ENCODE measurements at regions not wholly inside any gene's neighbourhood (a gene's known extent, or its start where the extent isn't known, plus 50 kb on each side); places are given as distances from the start of the nearest gene placed in this dataset.

DNA sequence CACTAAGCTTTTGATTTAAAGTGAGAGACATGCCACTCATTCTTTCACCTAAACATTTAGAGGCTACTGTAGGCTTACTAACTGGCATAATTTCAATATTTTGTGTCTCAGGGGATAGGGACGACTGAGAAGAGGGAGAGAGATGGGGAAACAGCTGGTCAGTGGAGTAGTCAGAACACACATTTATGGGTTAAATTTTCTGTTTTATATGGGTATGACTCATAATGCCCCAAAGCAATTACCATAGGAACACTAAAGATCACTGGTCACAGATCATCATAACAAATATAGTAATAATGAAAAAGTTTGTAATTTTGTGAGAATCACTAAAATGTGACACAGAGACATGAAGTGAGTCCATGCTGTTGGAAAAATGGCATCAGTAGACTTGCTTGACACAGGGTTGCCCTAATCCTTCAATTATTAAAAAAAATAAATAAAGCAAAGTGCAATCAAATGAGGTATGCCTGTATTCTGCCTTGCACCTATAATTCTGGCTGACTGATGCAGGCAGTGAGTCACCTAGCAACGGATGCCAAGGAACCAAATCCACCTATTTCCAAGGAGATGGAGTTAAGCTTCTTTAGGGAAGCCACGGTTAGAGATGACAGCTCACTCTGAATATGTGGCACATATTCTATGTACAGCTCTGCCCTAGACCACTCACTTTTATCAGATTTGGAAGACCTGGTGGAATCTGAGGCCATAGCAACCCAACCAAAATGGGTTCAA, 166.1 kb downstream of the MARCHF11 start:
- DNase-seq = no peak

- DNase-seq = no peak
These were observed 170.3 kb downstream of the MARCHF11 start for GRCh38 chr5:16009256-16009655.

GRCh38 chr5:16007750-16008415, 171.7 kb downstream of the MARCHF11 start:
- DNase-seq = no peak

DNA sequence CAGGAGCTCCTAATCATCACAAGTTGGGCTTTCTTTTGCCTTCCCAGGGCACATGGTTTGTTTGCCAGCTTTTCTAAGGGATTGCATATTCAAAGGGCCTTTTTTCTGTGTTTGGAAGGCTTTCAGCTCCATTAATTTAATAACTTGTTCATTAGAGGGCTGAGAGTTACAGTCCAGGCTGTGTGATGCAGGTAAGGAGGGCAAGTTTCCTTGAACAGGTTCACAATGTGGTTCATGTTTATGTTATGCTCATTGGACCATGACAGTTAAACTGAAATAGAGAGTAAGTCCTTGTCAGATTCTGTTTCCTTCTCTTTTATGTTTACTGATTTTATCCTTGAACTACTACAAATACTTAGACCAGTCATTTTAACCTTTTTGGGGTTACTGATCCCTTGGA, 174.4 kb downstream of the MARCHF11 start:
- DNase-seq = no peak

DNA sequence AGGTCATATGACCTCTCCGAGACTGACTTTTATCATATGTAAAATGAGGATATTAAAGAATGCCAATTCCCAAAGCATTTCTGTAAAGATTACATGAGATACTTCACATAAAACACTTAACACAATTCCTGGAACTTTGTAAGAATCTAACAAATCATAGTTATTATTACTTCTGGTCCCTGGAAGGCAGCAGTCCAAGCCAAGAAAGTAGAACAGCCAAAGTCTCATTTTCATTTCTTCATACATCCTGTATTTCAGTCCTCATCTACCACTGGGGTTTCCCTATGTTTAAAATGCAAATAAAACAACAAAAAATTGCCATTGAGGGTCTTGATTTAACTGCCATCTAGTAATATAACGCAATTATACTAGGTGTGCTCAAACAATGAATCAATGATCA, 179.5 kb downstream of the MARCHF11 start:
- no peak for DNase-seq

DNA sequence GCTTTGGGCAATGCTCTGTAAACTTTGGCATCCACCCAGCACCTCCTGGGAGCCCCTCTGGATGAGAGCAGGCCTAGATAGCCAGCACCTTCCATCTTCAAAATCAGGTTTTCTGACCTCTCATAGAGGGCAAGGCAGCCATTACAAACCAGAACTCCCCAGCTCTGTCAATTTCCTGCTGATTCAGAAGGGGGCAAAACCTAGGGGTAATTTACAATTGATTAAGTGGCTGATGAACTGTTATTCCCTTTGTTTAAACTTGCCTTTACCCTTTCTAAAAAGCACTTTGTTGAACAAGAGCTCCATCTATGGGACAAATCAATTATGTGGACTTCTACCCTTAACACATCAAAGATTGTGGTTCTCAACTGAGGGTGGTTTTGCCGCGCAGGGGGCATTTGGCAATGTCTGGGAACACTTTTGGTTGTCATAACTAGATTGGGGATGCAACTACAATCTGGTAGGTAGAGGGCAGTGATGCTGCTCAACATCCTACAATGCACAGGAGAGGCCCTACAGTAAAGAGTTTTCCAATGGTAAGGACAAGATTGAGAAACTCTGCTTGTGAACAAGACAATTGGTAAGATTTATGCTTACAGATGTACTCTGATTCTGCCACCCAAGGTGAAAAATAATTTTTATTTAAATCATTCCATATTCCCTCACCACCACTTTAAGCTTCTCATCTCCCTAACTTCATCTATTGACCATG, 184.1 kb downstream of the MARCHF11 start:
- DNase-seq = peak; percentile 7

- no peak for DNase-seq
These were observed 185.7 kb downstream of the MARCHF11 start for GRCh38 chr5:15993919-15994318.

GRCh38 chr5:15993334-15993733, 186.3 kb downstream of the MARCHF11 start:
- no peak for DNase-seq

- no peak for DNase-seq
These were observed 186.7 kb downstream of the MARCHF11 start for GRCh38 chr5:15992918-15993317.

GRCh38 chr5:15991586-15991985, 188.0 kb downstream of the MARCHF11 start:
- no peak for DNase-seq

Data from hematopoietic multipotent progenitor cell treated with erythropoietin and hydrocortisone succinate and interleukin-3 and kit ligand, for 4 days (in vitro differentiated cells).